LNCAP (cell line): ENCODE measurements at regions not wholly inside any gene's neighbourhood (a gene's known extent, or its start where the extent isn't known, plus 50 kb on each side); places are given as distances from the start of the nearest gene placed in this dataset.
A peak's percentile ranks its signal among the peaks of the same experiment; 100 is the strongest.

Source experiments
- CTCF ChIP-seq: fragments of 450-650 bp; IDR thresholded peaks from 2 replicates; pipeline ENCODE4 v1.5.1; 2017; ENCODE audit warnings: mild to moderate bottlenecking

- peak; percentile 36; the same call in 1 of the 2 replicates for TF ChIP-seq CTCF
These were observed 210.9 kb upstream of the HDDC2 start for GRCh38 chr6:125512621-125513020.

GRCh38 chr6:125513978-125514377 is 212.2 kb upstream of the HDDC2 start:
- no peak for TF ChIP-seq CTCF

- TF ChIP-seq CTCF = no peak
These were observed 214.9 kb upstream of the HDDC2 start for GRCh38 chr6:125516644-125517043.

GRCh38 chr6:125519367-125519766 is 217.6 kb upstream of the HDDC2 start:
- TF ChIP-seq CTCF = no peak

GRCh38 chr6:125524356-125524755 is 222.6 kb upstream of the HDDC2 start:
- no peak for TF ChIP-seq CTCF

- TF ChIP-seq CTCF = no peak
These were observed 223.3 kb upstream of the HEY2 start for GRCh38 chr6:125526007-125526720.

- TF ChIP-seq CTCF = no peak
These were observed 220.8 kb upstream of the HEY2 start for GRCh38 chr6:125528621-125529041.

GRCh38 chr6:125529061-125529460 is 220.4 kb upstream of the HEY2 start:
- TF ChIP-seq CTCF = no peak
